Glutamatergic neuron (in vitro differentiated cells): ENCODE measurements at regions not wholly inside any gene's neighbourhood (a gene's known extent, or its start where the extent isn't known, plus 50 kb on each side); places are given as distances from the start of the nearest gene placed in this dataset.
"Not testable (repeated sequence)": the region's sequence is repeated elsewhere in the genome, so short reads cannot be mapped to it uniquely, and the experiment has no call there.

ENCODE experiments used
- DNase-seq: peaks from one replicate; pipeline ENCODE4 v3.0.0; 2022
- H3K27ac Mint-ChIP-seq: one replicate; pipeline ENCODE4 v1.8.0; 2020; ENCODE audit warnings: mild to moderate bottlenecking, mixed read lengths, inconsistent platforms; ENCODE audit not compliant: unreplicated experiment
- H3K27me3 Mint-ChIP-seq: one replicate; pipeline ENCODE4 v1.8.0; 2020; ENCODE audit warnings: mild to moderate bottlenecking, moderate library complexity, mixed read lengths, inconsistent platforms; ENCODE audit not compliant: unreplicated experiment
- H3K36me3 Mint-ChIP-seq: one replicate; pipeline ENCODE4 v1.8.0; 2020; ENCODE audit warnings: mild to moderate bottlenecking, mixed read lengths, inconsistent platforms; ENCODE audit not compliant: unreplicated experiment
- H3K4me1 Mint-ChIP-seq: one replicate; pipeline ENCODE4 v1.8.0; 2020; ENCODE audit warnings: mild to moderate bottlenecking, low read depth, mixed read lengths, inconsistent platforms; ENCODE audit not compliant: unreplicated experiment
- H3K4me3 Mint-ChIP-seq: one replicate; pipeline ENCODE4 v1.8.0; 2020; ENCODE audit warnings: mild to moderate bottlenecking, mixed read lengths, inconsistent platforms; ENCODE audit not compliant: unreplicated experiment
- H3K9me3 Mint-ChIP-seq: one replicate; pipeline ENCODE4 v1.8.0; 2020; ENCODE audit warnings: mild to moderate bottlenecking, moderate library complexity, mixed read lengths, inconsistent platforms; ENCODE audit not compliant: unreplicated experiment
- CTCF ChIP-seq: fragments of 200-600 bp; sonication (generic); IDR thresholded peaks from one replicate; pipeline ENCODE4 v1.5.0; 2021; ENCODE audit not compliant: partially characterized antibody, unreplicated experiment

- Mint-ChIP-seq H3K9me3 (no peaks in the 10 kb centered on the region), H3K4me1 (peaks cover 8% of the 10 kb centered on the region), H3K4me3 (no peak overlapping the region), H3K27me3 (no peaks in the 10 kb centered on the region), H3K36me3 (no peaks in the 10 kb centered on the region), H3K27ac (no peak overlapping the region)
- no peak for DNase-seq
- TF ChIP-seq CTCF, result no peak
Observed at GRCh38 chr5:163874431-163874830, 369.0 kb downstream of the MAT2B start.

GRCh38 chr5:163874912-163875311, 369.5 kb downstream of the MAT2B start:
- not testable (repeated sequence) for DNase-seq, H3K27ac Mint-ChIP-seq, H3K36me3 Mint-ChIP-seq, H3K27me3 Mint-ChIP-seq, H3K9me3 Mint-ChIP-seq, H3K4me1 Mint-ChIP-seq, H3K4me3 Mint-ChIP-seq

- Mint-ChIP-seq H3K9me3 (no peaks in the 10 kb centered on the region), H3K27ac (no peak overlapping the region), H3K4me3 (no peak overlapping the region), H3K36me3 (no peaks in the 10 kb centered on the region), H3K27me3 (no peaks in the 10 kb centered on the region), H3K4me1 (peaks cover 17% of the 10 kb centered on the region)
- no peak for DNase-seq
- TF ChIP-seq CTCF, result no peak
Observed at GRCh38 chr5:163877865-163878264, 372.4 kb downstream of the MAT2B start.

GRCh38 chr5:163878490-163878889, 373.1 kb downstream of the MAT2B start:
- Mint-ChIP-seq H3K9me3 (no peaks in the 10 kb centered on the region), H3K4me1 (peaks cover 17% of the 10 kb centered on the region), H3K36me3 (no peaks in the 10 kb centered on the region), H3K4me3 (no peak overlapping the region), H3K27me3 (no peaks in the 10 kb centered on the region), H3K27ac (no peak overlapping the region)
- TF ChIP-seq CTCF, result no peak
- DNase-seq, result no peak

- DNase-seq, result no peak
- no peaks in the 10 kb centered on the region for H3K9me3 Mint-ChIP-seq
- H3K27ac Mint-ChIP-seq, result no peak overlapping the region
- H3K4me3 Mint-ChIP-seq, result no peak overlapping the region
- H3K36me3 Mint-ChIP-seq, result no peaks in the 10 kb centered on the region
- peaks cover 11% of the 10 kb centered on the region for H3K4me1 Mint-ChIP-seq
- no peaks in the 10 kb centered on the region for H3K27me3 Mint-ChIP-seq
- no peak for TF ChIP-seq CTCF
Observed at GRCh38 chr5:163880302-163880701, 374.9 kb downstream of the MAT2B start.

GRCh38 chr5:163885117-163885516, 379.7 kb downstream of the MAT2B start:
- Mint-ChIP-seq H3K27me3 (no peaks in the 10 kb centered on the region), H3K9me3 (no peaks in the 10 kb centered on the region), H3K36me3 (no peaks in the 10 kb centered on the region), H3K4me1 (peaks cover 11% of the 10 kb centered on the region), H3K4me3 (no peak overlapping the region), H3K27ac (no peak overlapping the region)
- TF ChIP-seq CTCF, result no peak
- DNase-seq, result no peak
